MM.1S (cell line): ENCODE measurements at regions not wholly inside any gene's neighbourhood (a gene's known extent, or its start where the extent isn't known, plus 50 kb on each side); places are given as distances from the start of the nearest gene placed in this dataset.

Experiments
- EZH2phosphoT487 ChIP-seq: fragments of 300-600 bp; sonication (generic); IDR thresholded peaks from 2 replicates; pipeline ENCODE4 v1.6.1; 2018; ENCODE audit warnings: antibody characterized with exemption, low read length
- TF ChIP-seq, protein P1 (sequence below): fragments of 300-600 bp; sonication (generic); IDR thresholded peaks from 2 replicates; pipeline ENCODE4 v1.5.1; 2016; ENCODE audit warnings: antibody characterized with exemption, low read length, mixed read lengths

DNA sequence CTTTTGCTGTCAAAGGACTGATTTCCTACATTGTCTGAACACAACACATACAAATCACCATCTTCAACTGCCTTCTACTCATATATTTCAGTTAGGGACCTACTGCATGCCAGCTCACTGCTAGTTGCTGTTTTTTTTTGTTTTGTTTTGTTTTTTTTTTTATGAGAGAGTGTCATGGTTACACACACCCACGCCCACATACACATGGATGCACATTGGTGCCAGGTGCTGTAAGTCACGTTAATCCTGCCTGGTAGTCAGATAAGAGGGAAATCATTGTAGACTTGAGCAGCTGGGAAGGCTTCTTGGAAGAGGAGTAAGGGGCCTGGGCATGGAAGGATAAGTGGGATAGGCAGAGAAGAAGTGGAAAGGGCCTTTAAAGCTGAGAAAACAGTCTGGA, 209.9 kb downstream of the TDRD15 start:
- TF ChIP-seq, protein P1, sequence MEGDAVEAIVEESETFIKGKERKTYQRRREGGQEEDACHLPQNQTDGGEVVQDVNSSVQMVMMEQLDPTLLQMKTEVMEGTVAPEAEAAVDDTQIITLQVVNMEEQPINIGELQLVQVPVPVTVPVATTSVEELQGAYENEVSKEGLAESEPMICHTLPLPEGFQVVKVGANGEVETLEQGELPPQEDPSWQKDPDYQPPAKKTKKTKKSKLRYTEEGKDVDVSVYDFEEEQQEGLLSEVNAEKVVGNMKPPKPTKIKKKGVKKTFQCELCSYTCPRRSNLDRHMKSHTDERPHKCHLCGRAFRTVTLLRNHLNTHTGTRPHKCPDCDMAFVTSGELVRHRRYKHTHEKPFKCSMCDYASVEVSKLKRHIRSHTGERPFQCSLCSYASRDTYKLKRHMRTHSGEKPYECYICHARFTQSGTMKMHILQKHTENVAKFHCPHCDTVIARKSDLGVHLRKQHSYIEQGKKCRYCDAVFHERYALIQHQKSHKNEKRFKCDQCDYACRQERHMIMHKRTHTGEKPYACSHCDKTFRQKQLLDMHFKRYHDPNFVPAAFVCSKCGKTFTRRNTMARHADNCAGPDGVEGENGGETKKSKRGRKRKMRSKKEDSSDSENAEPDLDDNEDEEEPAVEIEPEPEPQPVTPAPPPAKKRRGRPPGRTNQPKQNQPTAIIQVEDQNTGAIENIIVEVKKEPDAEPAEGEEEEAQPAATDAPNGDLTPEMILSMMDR = no peak
- TF ChIP-seq EZH2phosphoT487 = no peak
